HG03460 (cell line): ENCODE measurements at regions not wholly inside any gene's neighbourhood (a gene's known extent, or its start where the extent isn't known, plus 50 kb on each side); places are given as distances from the start of the nearest gene placed in this dataset.
"Not testable (repeated sequence)": the region's sequence is repeated elsewhere in the genome, so short reads cannot be mapped to it uniquely, and the experiment has no call there.

Source experiments
- ATAC-seq: cut with Tn5 transposase; IDR thresholded peaks from one replicate; pipeline ENCODE4 v1.9.1; 2021; ENCODE audit not compliant: unreplicated experiment

DNA sequence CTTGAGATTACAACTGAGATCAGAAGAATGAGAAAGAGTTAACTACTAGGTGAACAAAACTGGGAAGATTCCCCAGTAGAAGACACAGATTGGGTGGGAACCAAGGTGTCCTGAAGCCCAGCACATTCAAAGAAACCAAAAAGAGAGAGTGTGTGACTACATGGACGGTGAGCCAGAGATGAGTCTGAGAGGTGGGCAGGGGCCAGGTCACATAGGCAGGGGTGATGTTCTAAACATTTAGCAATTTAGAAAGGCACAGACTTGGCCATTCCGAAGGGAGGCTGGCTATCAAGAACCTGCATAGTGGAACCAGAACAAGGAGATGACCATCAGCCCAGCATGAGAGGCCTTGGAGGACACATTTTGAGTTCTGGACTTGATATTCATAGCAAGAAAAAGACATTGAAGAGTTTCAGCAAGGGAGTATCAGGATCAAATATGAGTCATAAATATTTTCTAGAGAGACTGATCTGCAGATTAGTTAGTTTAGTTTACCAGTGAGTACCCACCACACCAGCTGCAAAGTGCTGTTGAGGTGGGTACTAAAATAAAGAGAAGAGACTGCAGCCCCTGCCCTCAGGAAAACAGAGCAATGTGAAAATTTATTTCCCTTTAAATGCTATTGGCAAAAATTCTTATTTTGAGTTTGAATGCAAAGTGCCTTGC lies 340.5 kb upstream of the PRDM1 start:
- no peak for ATAC-seq

- no peak for ATAC-seq
Measured at GRCh38 chr6:105744815-105745214, 341.3 kb upstream of the PRDM1 start.

GRCh38 chr6:105740946-105741645 lies 338.2 kb upstream of the PREP start:
- no peak for ATAC-seq

GRCh38 chr6:105739764-105740163 lies 336.9 kb upstream of the PREP start:
- ATAC-seq: no peak

DNA sequence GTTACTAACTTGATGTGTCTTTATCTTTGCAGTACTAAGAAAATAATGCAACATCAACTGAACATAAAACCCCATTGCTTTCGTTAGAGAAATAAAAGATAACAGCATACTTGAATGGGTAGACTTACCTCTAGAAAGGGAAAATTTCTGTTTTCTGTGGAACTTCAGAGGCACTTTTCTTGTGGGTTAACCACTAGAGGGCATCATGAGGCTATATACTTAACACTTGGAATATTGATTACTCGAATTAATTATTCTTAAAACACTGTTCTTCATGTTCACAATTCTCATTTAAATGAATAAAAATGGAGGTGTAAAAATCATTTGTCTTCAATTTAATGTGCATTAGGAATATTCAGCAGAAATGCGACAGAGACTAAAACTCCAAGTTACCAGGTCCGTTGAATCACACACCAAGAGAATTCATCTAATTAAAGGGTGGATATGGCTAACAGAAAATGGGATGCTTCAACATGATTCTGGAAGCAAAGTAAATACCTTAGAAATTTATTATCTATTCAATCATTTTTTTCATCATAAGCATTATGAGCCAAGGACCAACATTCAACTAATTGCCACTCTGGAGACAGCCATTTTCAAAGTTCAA lies 330.8 kb upstream of the PREP start:
- no peak for ATAC-seq

DNA sequence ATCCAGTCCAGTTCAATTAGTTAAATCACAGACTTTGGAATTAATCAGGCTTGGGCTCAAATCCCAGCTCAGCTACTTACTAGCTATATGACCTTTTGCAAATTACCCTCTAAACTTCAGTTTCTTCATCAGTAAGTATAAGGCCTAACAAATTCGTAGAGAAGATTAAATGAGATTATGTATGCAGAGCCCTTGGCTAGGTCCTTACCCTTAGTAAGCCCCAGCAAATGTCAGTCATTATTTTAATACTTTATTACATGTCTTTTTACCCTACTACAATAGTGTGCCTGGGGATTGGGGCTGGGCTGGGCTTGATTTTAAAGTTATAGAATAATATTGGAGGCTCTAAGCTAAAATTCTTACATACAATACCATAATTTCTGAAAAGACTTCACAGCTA lies 326.1 kb upstream of the PREP start:
- no peak for ATAC-seq

DNA sequence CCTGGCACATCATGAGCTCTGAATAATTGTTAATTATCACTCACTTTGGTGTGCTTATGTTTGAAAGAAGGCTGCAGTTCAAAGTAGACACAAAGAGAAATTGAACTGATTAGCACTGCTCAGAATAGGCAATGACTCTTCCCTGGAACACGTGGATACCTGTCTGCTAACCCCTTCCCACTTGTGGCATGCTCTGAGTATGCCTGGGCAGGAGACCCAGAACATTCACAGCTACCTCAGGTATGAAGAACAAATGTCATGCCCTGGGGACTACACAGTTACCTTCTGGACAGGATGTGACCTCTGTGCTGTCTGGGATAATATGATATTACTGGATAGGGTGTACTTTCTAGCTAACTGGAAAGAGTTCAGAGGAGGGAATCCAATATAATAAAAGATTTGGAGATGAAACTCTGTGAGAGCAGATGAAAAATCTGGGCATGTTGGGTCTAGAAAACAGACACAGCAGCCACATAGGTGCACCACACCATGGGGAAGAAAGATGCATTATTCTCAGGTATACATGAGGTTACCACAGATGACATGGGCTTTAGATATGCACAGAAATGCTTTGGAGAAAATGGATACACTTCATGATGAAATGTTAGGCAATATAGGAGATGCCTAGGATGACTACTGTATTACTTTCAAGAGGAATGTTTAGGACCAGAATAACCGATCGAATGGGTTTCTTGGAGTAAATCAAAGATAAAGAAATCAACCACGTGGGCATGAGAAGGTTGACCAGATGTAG lies 324.2 kb upstream of the PREP start:
- ATAC-seq: no peak

DNA sequence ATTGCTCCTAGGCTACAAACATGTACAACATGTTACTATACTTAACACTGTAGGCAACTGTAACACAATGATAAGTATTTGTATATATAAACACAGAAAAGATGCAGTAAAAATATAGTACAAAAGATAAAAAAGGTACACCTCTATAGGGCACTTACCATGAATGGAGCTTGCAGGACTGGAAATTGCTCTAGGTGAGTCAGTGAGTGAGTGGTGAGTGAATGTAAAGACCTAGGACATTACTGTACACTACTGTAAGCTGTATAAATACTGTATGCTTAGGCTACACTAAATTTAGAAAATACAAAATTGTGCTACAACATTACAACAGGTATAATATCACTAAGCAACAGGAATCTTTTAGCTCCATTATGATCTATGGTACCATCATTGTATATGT lies 312.0 kb upstream of the PREP start:
- no peak for ATAC-seq

DNA sequence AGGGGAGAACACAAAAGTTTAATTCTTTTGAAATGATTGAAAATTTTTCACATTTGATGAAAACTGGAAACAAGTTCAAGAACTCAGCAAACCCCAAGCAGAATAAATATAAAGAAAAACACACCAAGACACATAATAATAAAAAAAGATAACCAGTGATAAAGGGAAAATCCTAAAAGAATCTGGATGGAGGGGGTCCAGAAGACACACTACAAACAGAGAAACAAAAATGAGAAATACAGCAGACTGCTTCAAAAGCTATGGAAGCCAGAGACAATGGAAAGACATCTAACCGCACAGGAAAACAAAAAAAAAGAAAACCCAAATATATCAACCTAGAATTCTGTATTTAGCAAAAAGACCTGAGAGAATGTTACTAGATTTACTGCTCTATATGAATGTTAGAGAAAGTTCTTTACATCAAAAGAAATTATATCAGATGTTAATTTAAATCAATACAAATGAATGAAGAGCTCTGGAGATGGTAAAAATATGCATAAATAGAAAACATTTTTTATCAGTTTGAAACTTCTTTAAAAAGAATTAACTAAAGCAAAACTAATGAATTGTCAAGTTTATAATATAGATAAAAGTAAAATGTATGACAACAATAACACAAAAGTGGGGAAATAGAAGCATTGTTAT lies 310.7 kb upstream of the PREP start:
- ATAC-seq: no peak

GRCh38 chr6:105711216-105711615 lies 308.3 kb upstream of the PREP start:
- no peak for ATAC-seq

- no peak for ATAC-seq
Measured at GRCh38 chr6:105705608-105706007, 302.7 kb upstream of the PREP start.

DNA sequence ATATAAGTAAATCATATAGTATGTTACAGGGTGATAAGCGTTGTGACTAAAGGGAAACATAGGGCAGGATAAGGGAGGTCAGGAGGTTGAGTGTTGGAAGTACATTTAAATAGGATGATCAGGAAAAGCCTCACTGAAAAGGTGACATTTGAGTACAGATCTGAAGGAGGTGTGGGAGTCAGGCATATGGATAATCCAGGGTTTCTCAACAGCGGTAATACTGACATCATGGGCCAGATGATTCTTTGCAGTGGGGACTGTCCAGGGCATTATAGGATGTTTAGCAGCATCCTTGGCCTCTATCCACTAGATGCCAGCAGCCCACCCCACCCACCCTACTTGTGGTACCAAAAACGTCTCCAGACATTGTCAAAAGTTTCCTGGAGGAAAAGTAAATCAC lies 292.6 kb upstream of the PREP start:
- ATAC-seq: no peak

DNA sequence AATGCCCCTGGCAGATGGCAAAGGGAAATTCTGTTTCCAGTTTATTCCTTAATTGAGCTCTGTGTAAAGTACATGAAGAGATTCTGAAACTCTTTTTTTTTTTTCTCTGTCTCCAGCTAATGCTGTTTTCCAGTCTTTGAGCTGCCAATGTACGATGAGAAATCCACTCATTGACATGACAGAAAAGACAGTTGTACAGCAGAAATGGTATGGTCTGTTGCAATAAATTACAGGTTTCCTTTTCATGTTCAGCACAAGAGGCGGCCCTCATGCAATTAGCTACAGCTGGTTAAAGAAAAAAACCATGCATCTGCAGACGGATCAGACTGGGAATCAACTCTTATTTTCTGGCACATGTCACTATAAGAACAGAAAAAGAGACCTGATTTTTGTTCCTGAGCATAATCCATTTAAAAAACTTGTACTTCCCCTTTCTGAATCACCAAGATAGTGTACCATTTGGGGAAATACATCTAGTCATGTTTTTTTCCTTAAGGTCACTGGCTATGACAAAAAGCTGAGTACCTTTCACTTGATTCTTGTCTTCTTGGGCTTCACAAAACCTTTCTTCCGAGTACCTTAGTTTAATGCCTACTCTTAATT lies 289.8 kb upstream of the PREP start:
- no peak for ATAC-seq

GRCh38 chr6:105691971-105692370 lies 289.1 kb upstream of the PREP start:
- no peak for ATAC-seq

DNA sequence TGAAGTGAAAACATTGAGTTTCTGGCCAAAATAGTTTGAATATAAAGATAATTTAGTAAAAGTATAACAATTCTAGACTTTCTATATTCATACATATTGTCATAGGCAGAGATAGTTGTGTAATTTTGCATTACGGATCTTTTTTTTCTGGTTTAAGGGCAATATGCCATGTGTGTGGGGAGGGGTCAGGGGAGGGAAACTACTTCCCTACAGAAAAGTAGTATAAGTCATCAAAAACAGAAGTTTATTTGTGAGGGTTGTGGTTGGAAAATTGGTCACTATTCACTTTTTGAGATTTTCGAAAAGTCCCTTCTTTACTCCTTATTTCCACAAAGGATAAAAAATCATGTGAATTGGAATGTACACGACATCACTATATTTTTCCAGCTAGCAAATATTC lies 288.2 kb upstream of the PREP start:
- no peak for ATAC-seq

GRCh38 chr6:105688573-105688972 lies 285.7 kb upstream of the PREP start:
- ATAC-seq: no peak

- not testable (repeated sequence) for ATAC-seq
Measured at GRCh38 chr6:105686793-105687192, 283.9 kb upstream of the PREP start.

- no peak for ATAC-seq
Measured at GRCh38 chr6:105681061-105681460, 278.2 kb upstream of the PREP start.

GRCh38 chr6:105680131-105680530 lies 277.2 kb upstream of the PREP start:
- ATAC-seq: no peak

GRCh38 chr6:105678516-105678915 lies 275.6 kb upstream of the PREP start:
- ATAC-seq: no peak
